HEK293 (cell line): ENCODE measurements at regions not wholly inside any gene's neighbourhood (a gene's known extent, or its start where the extent isn't known, plus 50 kb on each side); places are given as distances from the start of the nearest gene placed in this dataset.

Source experiments
- CTCF ChIA-PET: fragments of 350-600 bp; formaldehyde crosslinking; extraction: SDS; loops from one replicate; lab custom pipeline; 2021; ENCODE audit warnings: antibody characterized with exemption; lab: Yijun Ruan, JAX
- POLR2A ChIA-PET: fragments of 300-600 bp; formaldehyde crosslinking; extraction: SDS; loops from one replicate; lab custom pipeline; 2020; ENCODE audit warnings: antibody characterized with exemption, inconsistent platforms; lab: Yijun Ruan, JAX
- H3K27ac ChIP-seq: fragments of 200-500 bp; sonication (Bioruptor generic); 2 replicates; pipeline ENCODE4 v1.5.1; 2014; ENCODE audit warnings: low read depth, low read length, control low read depth, inconsistent platforms; ENCODE audit errors: extremely low read depth
- H3K36me3 ChIP-seq, 2 experiments: fragments of 200-500 bp in 1 of 2; sonication (Bioruptor generic) in 1 of 2; 1 replicate in 1 of 2; 2 replicates in 1 of 2; pipeline ENCODE4 v1.5.1; 2014 to 2017; ENCODE audit warnings: inconsistent platforms in 2 of 2, low read length in 2 of 2; ENCODE audit not compliant: control insufficient read depth in 2 of 2, insufficient read depth in 1 of 2
- H3K4me1 ChIP-seq: fragments of 200-500 bp; sonication (Bioruptor generic); 2 replicates; pipeline ENCODE4 v1.5.1; 2014; ENCODE audit warnings: mild to moderate bottlenecking, low read length, inconsistent platforms; ENCODE audit not compliant: control insufficient read depth, insufficient read depth
- H3K4me3 ChIP-seq: 2 replicates; pipeline ENCODE4 v1.5.1; 2011; ENCODE audit warnings: low read depth, mild to moderate bottlenecking, control low read depth, low read length, moderate library complexity
- H3K9me3 ChIP-seq: fragments of 200-500 bp; sonication (Bioruptor generic); 2 replicates; pipeline ENCODE4 v1.5.1; 2014; ENCODE audit warnings: low read depth, low read length, inconsistent platforms; ENCODE audit not compliant: control insufficient read depth, insufficient read depth
- GFI1B ChIP-seq: fragments of 450-650 bp; formaldehyde crosslinking; IDR thresholded peaks from 2 replicates; pipeline ENCODE4 v1.5.1; 2016; ENCODE audit warnings: missing biosample characterization, missing genetic modification characterization
- GLI4 ChIP-seq: fragments of 450-650 bp; formaldehyde crosslinking; IDR thresholded peaks from 2 replicates; pipeline ENCODE4 v1.5.1; 2016; ENCODE audit warnings: missing biosample characterization, missing genetic modification characterization
- HOXA7 ChIP-seq: sonication (generic); formaldehyde crosslinking; IDR thresholded peaks from 2 replicates; pipeline ENCODE4 v1.8.1; 2022; ENCODE audit warnings: missing genetic modification reagents, borderline replicate concordance
- HOXC10 ChIP-seq: sonication (generic); formaldehyde crosslinking; IDR thresholded peaks from 2 replicates; pipeline ENCODE4 v1.8.1; 2023; ENCODE audit warnings: mild to moderate bottlenecking, missing genetic modification reagents
- KLF10 ChIP-seq: fragments of 450-650 bp; IDR thresholded peaks from 2 replicates; pipeline ENCODE4 v1.5.1; 2018; ENCODE audit warnings: missing biosample characterization, mild to moderate bottlenecking, missing genetic modification characterization
- KLF17 ChIP-seq: fragments of 450-650 bp; formaldehyde crosslinking; IDR thresholded peaks from 2 replicates; pipeline ENCODE4 v1.5.1; 2016; ENCODE audit warnings: missing biosample characterization, missing genetic modification characterization
- REST ChIP-seq: fragments of 450-650 bp; formaldehyde crosslinking; IDR thresholded peaks from 2 replicates; pipeline ENCODE4 v1.5.1; 2016; ENCODE audit warnings: missing biosample characterization, missing genetic modification characterization
- TCF7L2 ChIP-seq: IDR thresholded peaks from 2 replicates; pipeline ENCODE4 v1.6.1; 2011; ENCODE audit warnings: low read depth, mild to moderate bottlenecking, inconsistent platforms, low read length, moderate library complexity, borderline replicate concordance
- ZFP69B ChIP-seq: fragments of 450-650 bp; formaldehyde crosslinking; IDR thresholded peaks from 2 replicates; pipeline ENCODE4 v1.5.1; 2016; ENCODE audit warnings: missing biosample characterization, missing genetic modification characterization
- ZNF138 ChIP-seq: fragments of 450-650 bp; formaldehyde crosslinking; IDR thresholded peaks from 2 replicates; pipeline ENCODE4 v1.5.1; 2016; ENCODE audit warnings: missing biosample characterization, missing genetic modification characterization, borderline replicate concordance
- ZNF155 ChIP-seq: fragments of 450-650 bp; formaldehyde crosslinking; IDR thresholded peaks from 2 replicates; pipeline ENCODE4 v1.5.1; 2016; ENCODE audit warnings: missing biosample characterization, missing genetic modification characterization
- ZNF16 ChIP-seq: fragments of 450-650 bp; formaldehyde crosslinking; IDR thresholded peaks from 2 replicates; pipeline ENCODE4 v1.5.1; 2016; ENCODE audit warnings: low read depth, missing biosample characterization, missing genetic modification characterization
- ZNF175 ChIP-seq: fragments of 450-650 bp; formaldehyde crosslinking; IDR thresholded peaks from 2 replicates; pipeline ENCODE4 v1.5.1; 2016; ENCODE audit warnings: missing biosample characterization, missing genetic modification characterization
- ZNF302 ChIP-seq: fragments of 450-650 bp; formaldehyde crosslinking; IDR thresholded peaks from 2 replicates; pipeline ENCODE4 v1.5.1; 2016; ENCODE audit warnings: missing biosample characterization, missing genetic modification characterization, low read depth
- ZNF341 ChIP-seq: fragments of 450-650 bp; formaldehyde crosslinking; IDR thresholded peaks from 2 replicates; pipeline ENCODE4; 2016; ENCODE audit warnings: low read depth, missing biosample characterization, missing genetic modification characterization
- ZNF391 ChIP-seq: fragments of 450-650 bp; formaldehyde crosslinking; IDR thresholded peaks from 2 replicates; pipeline ENCODE4 v1.5.1; 2016; ENCODE audit warnings: low read depth, missing biosample characterization, missing genetic modification characterization, borderline replicate concordance
- ZNF433 ChIP-seq: fragments of 450-650 bp; formaldehyde crosslinking; IDR thresholded peaks from 2 replicates; pipeline ENCODE4 v1.5.1; 2016; ENCODE audit warnings: missing biosample characterization, missing genetic modification characterization, low read depth
- ZNF580 ChIP-seq: fragments of 450-650 bp; formaldehyde crosslinking; IDR thresholded peaks from 2 replicates; pipeline ENCODE4 v1.5.1; 2016; ENCODE audit warnings: missing biosample characterization, missing genetic modification characterization
- ZNF624 ChIP-seq: fragments of 450-650 bp; formaldehyde crosslinking; IDR thresholded peaks from 2 replicates; pipeline ENCODE4 v1.5.1; 2017; ENCODE audit warnings: missing biosample characterization, missing genetic modification characterization
- ZNF670 ChIP-seq: fragments of 450-650 bp; formaldehyde crosslinking; IDR thresholded peaks from 2 replicates; pipeline ENCODE4 v1.5.1; 2016; ENCODE audit warnings: missing biosample characterization, missing genetic modification characterization, low read depth
- ZNF76 ChIP-seq: fragments of 450-650 bp; formaldehyde crosslinking; IDR thresholded peaks from 2 replicates; pipeline ENCODE4; 2016; ENCODE audit warnings: low read depth, missing biosample characterization, missing genetic modification characterization, borderline replicate concordance
- ZNF785 ChIP-seq: fragments of 450-650 bp; formaldehyde crosslinking; IDR thresholded peaks from 2 replicates; pipeline ENCODE4 v1.5.1; 2016; ENCODE audit warnings: missing biosample characterization, missing genetic modification characterization
- ZXDB ChIP-seq: fragments of 450-650 bp; formaldehyde crosslinking; IDR thresholded peaks from 2 replicates; pipeline ENCODE4 v1.5.1; 2016; ENCODE audit warnings: missing biosample characterization, missing genetic modification characterization
- TF ChIP-seq, protein P1 (sequence below): fragments of 450-650 bp; formaldehyde crosslinking; IDR thresholded peaks from 2 replicates; pipeline ENCODE4 v1.5.1; 2016; ENCODE audit warnings: missing biosample characterization, missing genetic modification characterization

- no peaks in the 10 kb centered on the region for H3K36me3 ChIP-seq
- H3K9me3 ChIP-seq, result no peaks in the 10 kb centered on the region
- no peaks in the 10 kb centered on the region for H3K4me1 ChIP-seq
- H3K27ac ChIP-seq, result no peak overlapping the region
- POLR2A ChIA-PET, result no interaction called here
- H3K4me3 ChIP-seq, result no peak overlapping the region
- TF ChIP-seq REST (no peak), HOXA7 (CRISPR knock-in tag) (no peak)
- CTCF ChIA-PET, result interaction anchor here (0.7 kb wide), 1 partner anchor 247 kb away, joined by 3 read pairs; no protein-coding TSS in a partner anchor
Measured at GRCh38 chr5:8868283-8868682, 677.6 kb downstream of the SEMA5A start.

- Histone ChIP-seq H3K27ac (no peak overlapping the region), H3K4me3 (no peak overlapping the region), H3K4me1 (no peaks in the 10 kb centered on the region), H3K9me3 (no peaks in the 10 kb centered on the region), H3K36me3 (no peaks in the 10 kb centered on the region)
- ChIA-PET CTCF (interaction anchor here (0.6 kb wide), 1 partner anchor 39 kb away, joined by 3 read pairs; no protein-coding TSS in a partner anchor), POLR2A (no interaction called here)
- TF ChIP-seq ZNF155, result no peak
- TF ChIP-seq ZNF341, result no peak
- no peak for TF ChIP-seq REST
- TF ChIP-seq ZNF785 (tag by site-specific recombination), result no peak
- TF ChIP-seq TCF7L2, result no peak
- no peak for TF ChIP-seq ZNF391 (tag by site-specific recombination)
- TF ChIP-seq ZNF624 (tag by site-specific recombination), result no peak
- no peak for TF ChIP-seq ZXDB (tag by site-specific recombination)
- no peak for TF ChIP-seq GLI4
- TF ChIP-seq ZNF175 (tag by site-specific recombination), result no peak
- no peak for TF ChIP-seq ZNF433
- no peak for TF ChIP-seq ZNF670 (tag by site-specific recombination)
- TF ChIP-seq ZNF16, result no peak
- no peak for TF ChIP-seq KLF10
Measured at GRCh38 chr5:8869932-8870331, 675.9 kb downstream of the SEMA5A start.

- ChIA-PET CTCF (interaction anchor here (0.6 kb wide), 1 partner anchor 39 kb away, joined by 3 read pairs; no protein-coding TSS in a partner anchor), POLR2A (no interaction called here)
- Histone ChIP-seq H3K36me3 (no peaks in the 10 kb centered on the region), H3K4me1 (no peaks in the 10 kb centered on the region), H3K9me3 (no peaks in the 10 kb centered on the region), H3K4me3 (no peak overlapping the region), H3K27ac (no peak overlapping the region)
- TF ChIP-seq ZNF138 (tag by site-specific recombination) (no peak), ZNF580 (no peak), KLF17 (tag by site-specific recombination) (no peak), ZNF76 (no peak), ZFP69B (tag by site-specific recombination) (no peak), ZNF302 (tag by site-specific recombination) (no peak), HOXC10 (CRISPR knock-in tag) (no peak), GFI1B (tag by site-specific recombination) (no peak)
- TF ChIP-seq, protein P1, sequence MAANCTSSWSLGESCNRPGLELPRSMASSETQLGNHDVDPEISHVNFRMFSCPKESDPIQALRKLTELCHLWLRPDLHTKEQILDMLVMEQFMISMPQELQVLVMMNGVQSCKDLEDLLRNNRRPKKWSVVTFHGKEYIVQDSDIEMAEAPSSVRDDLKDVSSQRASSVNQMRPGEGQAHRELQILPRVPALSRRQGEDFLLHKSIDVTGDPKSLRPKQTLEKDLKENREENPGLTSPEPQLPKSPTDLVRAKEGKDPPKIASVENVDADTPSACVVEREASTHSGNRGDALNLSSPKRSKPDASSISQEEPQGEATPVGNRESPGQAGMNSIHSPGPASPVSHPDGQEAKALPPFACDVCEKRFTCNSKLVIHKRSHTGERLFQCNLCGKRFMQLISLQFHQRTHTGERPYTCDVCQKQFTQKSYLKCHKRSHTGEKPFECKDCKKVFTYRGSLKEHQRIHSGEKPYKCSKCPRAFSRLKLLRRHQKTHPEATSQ (tag by site-specific recombination), result no peak
Measured at GRCh38 chr5:8870349-8870958, 675.4 kb downstream of the SEMA5A start.
